ENCODE measurements at regions not wholly inside any gene's neighbourhood (a gene's known extent, or its start where the extent isn't known, plus 50 kb on each side); places are given as distances from the start of the nearest gene placed in this dataset.

GRCh38 chr16:48044117-48044516 lies 111.7 kb downstream of the ABCC12 start:
- DNase-seq (ENCODE audit: low read depth, low spot score) = no peak
- TF ChIP-seq CTCF (IDR thresholded peaks at IDR 0.05; ENCODE audit: low read depth, low read length) = no peak
- no peaks in the 10 kb centered on the region for H3K9me3 ChIP-seq (ENCODE audit: control insufficient read depth, insufficient read depth, low read length)
- H3K4me3 ChIP-seq (ENCODE audit: low read depth, low read length) = no peak overlapping the region
- H3K27me3 ChIP-seq (ENCODE audit: control insufficient read depth, insufficient read depth, low read length) = peaks cover 9% of the 10 kb centered on the region
- H3K27ac ChIP-seq (ENCODE audit: low read depth, low read length) = no peak overlapping the region
- ChIA-PET POLR2A (no interaction called here), CTCF (no interaction called here)

GRCh38 chr16:48041981-48042421 lies 113.8 kb downstream of the ABCC12 start:
- no peak for TF ChIP-seq CTCF (IDR thresholded peaks at IDR 0.05; ENCODE audit: low read depth, low read length)
- DNase-seq (ENCODE audit: low read depth, low spot score) = no peak
- POLR2A ChIA-PET = no interaction called here
- CTCF ChIA-PET = no interaction called here
- Histone ChIP-seq H3K27me3 (ENCODE audit: control insufficient read depth, insufficient read depth, low read length) (peaks cover 7% of the 10 kb centered on the region), H3K4me3 (ENCODE audit: low read depth, low read length) (no peak overlapping the region), H3K9me3 (ENCODE audit: control insufficient read depth, insufficient read depth, low read length) (no peaks in the 10 kb centered on the region), H3K27ac (ENCODE audit: low read depth, low read length) (no peak overlapping the region)

- CTCF ChIA-PET = interaction anchor here (2.3 kb wide), 1 partner anchor 20 kb away, joined by 9 read pairs; no protein-coding TSS in a partner anchor
- POLR2A ChIA-PET = no interaction called here
- no peak for DNase-seq (ENCODE audit: low read depth, low spot score)
- no peak overlapping the region for H3K4me3 ChIP-seq (ENCODE audit: low read depth, low read length)
- H3K9me3 ChIP-seq (ENCODE audit: control insufficient read depth, insufficient read depth, low read length) = no peaks in the 10 kb centered on the region; the same call in 1 of the 2 replicates
- H3K27ac ChIP-seq (ENCODE audit: low read depth, low read length) = no peak overlapping the region
- H3K27me3 ChIP-seq (ENCODE audit: control insufficient read depth, insufficient read depth, low read length) = peaks cover 5% of the 10 kb centered on the region
- no peak for TF ChIP-seq CTCF (IDR thresholded peaks at IDR 0.05; ENCODE audit: low read depth, low read length)
Measured at GRCh38 chr16:48035142-48035541, 120.7 kb downstream of the ABCC12 start.

GRCh38 chr16:48030926-48031325 lies 124.9 kb downstream of the ABCC12 start:
- ChIA-PET POLR2A (no interaction called here), CTCF (no interaction called here)
- Histone ChIP-seq H3K27ac (ENCODE audit: low read depth, low read length) (no peak overlapping the region), H3K9me3 (ENCODE audit: control insufficient read depth, insufficient read depth, low read length) (no peaks in the 10 kb centered on the region; the same call in 1 of the 2 replicates), H3K27me3 (ENCODE audit: control insufficient read depth, insufficient read depth, low read length) (peaks cover 5% of the 10 kb centered on the region), H3K4me3 (ENCODE audit: low read depth, low read length) (no peak overlapping the region)
- no peak for DNase-seq (ENCODE audit: low read depth, low spot score)
- TF ChIP-seq CTCF (IDR thresholded peaks at IDR 0.05; ENCODE audit: low read depth, low read length) = no peak

- CTCF ChIA-PET = interaction anchor here (0.7 kb wide), 1 partner anchor 771 kb away, joined by 3 read pairs; no protein-coding TSS in a partner anchor
- H3K27me3 ChIP-seq (ENCODE audit: control insufficient read depth, insufficient read depth, low read length) = peaks cover 7% of the 10 kb centered on the region
- H3K27ac ChIP-seq (ENCODE audit: low read depth, low read length) = no peak overlapping the region
- no peaks in the 10 kb centered on the region; the same call in 1 of the 2 replicates for H3K9me3 ChIP-seq (ENCODE audit: control insufficient read depth, insufficient read depth, low read length)
- H3K4me3 ChIP-seq (ENCODE audit: low read depth, low read length) = no peak overlapping the region
- peak; percentile 21; the same call in 1 of the 2 replicates for TF ChIP-seq CTCF (IDR thresholded peaks at IDR 0.05; ENCODE audit: low read depth, low read length)
- no peak for DNase-seq (ENCODE audit: low read depth, low spot score)
- POLR2A ChIA-PET = no interaction called here
Measured at GRCh38 chr16:48029768-48030167, 126.0 kb downstream of the ABCC12 start.
